ENCODE measurements at regions not wholly inside any gene's neighbourhood (a gene's known extent, or its start where the extent isn't known, plus 50 kb on each side); places are given as distances from the start of the nearest gene placed in this dataset.

GRCh38 chr2:67848551-67849285 is 214.1 kb downstream of the C1D start:
- TF ChIP-seq, protein P1, sequence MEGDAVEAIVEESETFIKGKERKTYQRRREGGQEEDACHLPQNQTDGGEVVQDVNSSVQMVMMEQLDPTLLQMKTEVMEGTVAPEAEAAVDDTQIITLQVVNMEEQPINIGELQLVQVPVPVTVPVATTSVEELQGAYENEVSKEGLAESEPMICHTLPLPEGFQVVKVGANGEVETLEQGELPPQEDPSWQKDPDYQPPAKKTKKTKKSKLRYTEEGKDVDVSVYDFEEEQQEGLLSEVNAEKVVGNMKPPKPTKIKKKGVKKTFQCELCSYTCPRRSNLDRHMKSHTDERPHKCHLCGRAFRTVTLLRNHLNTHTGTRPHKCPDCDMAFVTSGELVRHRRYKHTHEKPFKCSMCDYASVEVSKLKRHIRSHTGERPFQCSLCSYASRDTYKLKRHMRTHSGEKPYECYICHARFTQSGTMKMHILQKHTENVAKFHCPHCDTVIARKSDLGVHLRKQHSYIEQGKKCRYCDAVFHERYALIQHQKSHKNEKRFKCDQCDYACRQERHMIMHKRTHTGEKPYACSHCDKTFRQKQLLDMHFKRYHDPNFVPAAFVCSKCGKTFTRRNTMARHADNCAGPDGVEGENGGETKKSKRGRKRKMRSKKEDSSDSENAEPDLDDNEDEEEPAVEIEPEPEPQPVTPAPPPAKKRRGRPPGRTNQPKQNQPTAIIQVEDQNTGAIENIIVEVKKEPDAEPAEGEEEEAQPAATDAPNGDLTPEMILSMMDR (IDR thresholded peaks at IDR 0.05): no peak
- no peak for TF ChIP-seq POLR2A (IDR thresholded peaks at IDR 0.05)

Data from lower leg skin (tissue), 3 donors.